PC-9 (cell line): ENCODE measurements at regions not wholly inside any gene's neighbourhood (a gene's known extent, or its start where the extent isn't known, plus 50 kb on each side); places are given as distances from the start of the nearest gene placed in this dataset.
"Not testable (repeated sequence)": the region's sequence is repeated elsewhere in the genome, so short reads cannot be mapped to it uniquely, and the experiment has no call there.

ENCODE experiments used
- CTCF ChIP-seq: fragments of 200-600 bp; sonication (generic); conservative IDR thresholded peaks from 2 replicates; pipeline ENCODE4 v1.6.1; 2017; ENCODE audit warnings: mixed run types, antibody characterized with exemption, mild to moderate bottlenecking, moderate library complexity
- EZH2 ChIP-seq: fragments of 200-600 bp; sonication (generic); IDR thresholded peaks from 2 replicates; pipeline ENCODE4 v1.8.0; 2017; ENCODE audit warnings: antibody characterized with exemption, low read depth

- not testable (repeated sequence) for TF ChIP-seq CTCF, EZH2
Observed at GRCh38 chr18:77421546-77421945, 171.9 kb downstream of the GALR1 start.
